GM12875 (cell line): ENCODE measurements at regions not wholly inside any gene's neighbourhood (a gene's known extent, or its start where the extent isn't known, plus 50 kb on each side); places are given as distances from the start of the nearest gene placed in this dataset.

ENCODE experiments used
- H3K4me3 ChIP-seq: one replicate; pipeline ENCODE4 v1.5.1; 2011; ENCODE audit warnings: low read depth, low read length, control low read depth
- CTCF ChIP-seq: IDR thresholded peaks from 2 replicates; pipeline ENCODE4 v1.5.1; 2011; ENCODE audit warnings: low read depth, mild to moderate bottlenecking, control low read depth, inconsistent platforms, low read length, moderate library complexity, borderline replicate concordance; ENCODE audit not compliant: insufficient read depth

- no peak for TF ChIP-seq CTCF
- no peak overlapping the region for H3K4me3 ChIP-seq
These were observed 96.8 kb downstream of the ELAPOR2 start for GRCh38 chr7:86962623-86963022.

- H3K4me3 ChIP-seq: no peak overlapping the region
These were observed 97.8 kb downstream of the ELAPOR2 start for GRCh38 chr7:86961686-86962085.

GRCh38 chr7:86958380-86958779 lies 101.1 kb downstream of the ELAPOR2 start:
- H3K4me3 ChIP-seq: no peak overlapping the region
- TF ChIP-seq CTCF: no peak

More at GRCh38 chr7:86961686-86962085, 97.8 kb downstream of the ELAPOR2 start:
- TF ChIP-seq CTCF: no peak

GRCh38 chr7:86956567-86956966 lies 102.9 kb downstream of the ELAPOR2 start:
- H3K4me3 ChIP-seq: no peak overlapping the region
- TF ChIP-seq CTCF: no peak

- no peak overlapping the region for H3K4me3 ChIP-seq
- TF ChIP-seq CTCF: no peak
These were observed 103.5 kb downstream of the ELAPOR2 start for GRCh38 chr7:86955895-86956503.

- TF ChIP-seq CTCF: no peak
- no peak overlapping the region for H3K4me3 ChIP-seq
These were observed 104.5 kb downstream of the ELAPOR2 start for GRCh38 chr7:86954971-86955370.

- TF ChIP-seq CTCF: no peak
- no peak overlapping the region for H3K4me3 ChIP-seq
These were observed 105.7 kb downstream of the ELAPOR2 start for GRCh38 chr7:86953653-86954336.
